NCI-H2107 treated with DMSO at 0.1 percent for 48 hours (cell line): ENCODE measurements at regions not wholly inside any gene's neighbourhood (a gene's known extent, or its start where the extent isn't known, plus 50 kb on each side); places are given as distances from the start of the nearest gene placed in this dataset.
"Not testable (repeated sequence)": the region's sequence is repeated elsewhere in the genome, so short reads cannot be mapped to it uniquely, and the experiment has no call there.

Experiments used
- DNase-seq: peaks from one replicate; lab custom pipeline; 2025; ENCODE audit not compliant: unreplicated experiment; lab: John Stamatoyannopoulos, UW

DNA sequence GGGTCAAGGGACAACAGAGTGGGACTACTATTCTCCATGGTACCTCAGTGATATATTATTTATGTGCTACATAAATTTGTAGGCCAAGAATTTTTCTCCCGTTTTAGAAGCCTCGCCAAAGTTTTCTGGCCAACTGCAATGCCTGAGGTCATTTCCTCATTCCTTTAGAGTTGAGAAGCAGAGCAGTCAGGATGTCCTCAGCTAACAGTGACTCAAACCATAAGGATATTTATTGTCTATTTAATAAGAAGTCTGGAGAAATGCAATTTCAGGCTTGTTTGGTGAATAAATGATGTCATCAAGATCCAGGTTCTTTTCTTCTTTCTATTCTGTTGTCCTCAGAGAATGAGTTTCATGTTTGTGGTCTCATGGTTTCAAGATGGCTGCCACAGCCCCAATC is 91.0 kb downstream of the ADCYAP1 start:
- DNase-seq: no peak

- no peak for DNase-seq
Observed at GRCh38 chr18:997499-997898, 92.8 kb downstream of the ADCYAP1 start.

- DNase-seq: no peak
Observed at GRCh38 chr18:998936-999335, 94.3 kb downstream of the ADCYAP1 start.

GRCh38 chr18:1002653-1003178 is 98.0 kb downstream of the ADCYAP1 start:
- no peak for DNase-seq

DNA sequence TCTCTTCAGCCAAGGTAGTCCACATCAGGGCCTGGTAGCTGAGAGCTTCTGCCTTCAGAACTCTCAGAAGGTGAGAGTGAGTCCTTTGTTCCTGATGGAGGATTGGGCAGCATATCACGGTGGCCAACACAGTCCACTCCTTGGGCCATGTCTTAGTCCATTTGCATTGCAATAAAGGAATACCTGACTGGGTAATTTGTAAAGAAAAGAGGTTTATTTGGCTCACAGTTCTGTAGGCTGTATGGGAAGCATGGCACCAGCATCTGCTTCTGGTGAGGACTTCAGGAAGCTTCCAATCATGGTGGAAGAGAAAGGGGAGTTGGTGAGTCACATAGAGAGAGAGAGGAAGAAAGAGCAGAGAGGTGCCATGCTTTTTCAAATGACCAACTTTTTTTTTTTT is 98.8 kb downstream of the ADCYAP1 start:
- DNase-seq: no peak

DNA sequence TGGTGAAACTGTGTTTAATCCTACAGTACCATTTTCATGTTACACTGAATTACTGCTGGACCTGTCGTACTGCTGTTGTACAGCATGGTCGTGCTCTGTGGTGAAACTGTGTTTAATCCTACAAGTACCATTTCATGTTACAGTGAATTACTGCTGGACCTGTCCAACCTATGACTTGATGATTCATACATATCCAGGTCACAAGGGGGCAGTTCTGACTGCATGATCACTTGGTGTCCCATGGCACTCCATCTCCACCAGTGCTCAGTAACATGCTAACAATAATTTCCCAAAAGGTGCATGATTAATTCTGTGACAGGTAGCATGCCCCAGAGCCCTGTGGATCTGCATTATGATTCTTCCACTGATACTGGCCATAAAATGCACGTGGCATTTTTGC is 101.6 kb downstream of the ADCYAP1 start:
- DNase-seq: no peak

DNA sequence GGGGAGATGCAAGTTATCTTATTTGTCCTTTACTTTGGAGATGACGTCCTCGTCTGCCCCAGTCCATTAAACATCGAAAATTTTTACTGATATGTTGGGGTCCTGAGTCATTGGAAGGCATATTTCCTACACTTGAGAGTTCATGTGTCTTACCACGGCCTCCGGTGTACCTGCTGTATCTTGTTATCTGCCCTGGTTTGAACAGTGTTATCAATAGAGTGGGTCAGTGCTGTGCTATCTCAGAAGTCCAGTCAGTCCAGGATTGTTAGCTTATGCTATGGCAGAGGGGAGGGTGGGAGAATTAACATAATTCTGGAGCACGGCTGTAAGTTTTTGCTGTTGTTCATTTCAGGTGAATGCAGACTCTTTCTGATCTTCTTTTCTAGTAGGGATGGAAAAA is 102.3 kb downstream of the ADCYAP1 start:
- no peak for DNase-seq

DNA sequence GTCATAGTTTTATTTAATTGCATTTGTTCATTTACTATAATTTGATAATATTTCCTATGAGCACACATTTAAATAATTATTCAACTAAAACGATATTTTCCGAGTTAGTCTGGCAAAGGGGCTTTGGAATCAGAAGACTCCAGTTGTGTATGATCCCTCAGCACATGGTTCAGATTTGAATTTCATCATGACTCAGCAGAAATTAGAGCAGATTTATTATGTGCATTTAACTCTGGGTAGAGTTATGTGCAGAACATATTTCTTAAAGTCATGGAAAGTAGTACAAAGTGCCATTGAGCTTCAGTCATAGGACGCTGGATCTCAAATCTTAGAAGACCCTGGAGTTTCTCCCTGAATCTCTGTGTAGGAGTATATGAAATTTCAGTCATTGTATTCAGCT is 106.7 kb downstream of the ADCYAP1 start:
- no peak for DNase-seq

DNA sequence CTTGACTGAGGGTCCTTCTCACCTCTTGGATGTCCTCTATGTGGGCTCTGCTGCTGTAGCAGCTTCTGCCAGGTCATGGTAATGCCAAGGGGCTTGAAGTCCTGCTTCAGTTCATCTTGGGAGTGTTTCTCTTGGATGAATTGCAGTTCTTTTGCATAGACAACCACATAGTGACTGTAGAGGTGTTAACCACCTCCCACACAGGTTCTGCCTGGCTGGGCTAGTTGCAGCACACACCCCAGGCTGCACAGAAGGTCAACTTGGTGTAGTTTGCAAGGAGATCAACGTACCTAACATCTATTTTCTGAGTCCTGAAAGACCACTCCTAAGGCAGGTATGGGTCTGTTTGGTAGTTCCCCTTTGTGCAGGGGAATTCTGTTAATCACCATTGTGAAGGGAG is 108.1 kb downstream of the ADCYAP1 start:
- no peak for DNase-seq

DNA sequence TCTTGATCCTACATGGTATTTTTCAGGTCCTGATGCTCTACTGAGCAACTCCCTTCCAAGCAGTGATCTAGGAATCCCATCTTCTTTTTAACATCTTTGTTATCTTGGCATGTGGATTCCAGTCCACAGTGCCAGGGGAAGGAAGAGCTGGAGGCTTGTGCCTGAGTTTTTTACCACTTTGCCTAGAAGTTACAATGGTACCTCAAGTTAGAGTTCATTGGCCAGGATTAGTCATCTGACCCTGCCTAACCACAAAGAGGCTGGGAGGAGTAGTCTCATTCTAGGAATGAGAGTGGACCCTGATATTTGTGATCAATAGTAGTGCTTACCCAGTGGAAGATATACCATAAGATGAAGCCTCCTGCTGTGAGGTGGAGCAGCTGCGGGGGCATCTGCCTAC is 109.3 kb downstream of the ADCYAP1 start:
- DNase-seq: no peak

DNA sequence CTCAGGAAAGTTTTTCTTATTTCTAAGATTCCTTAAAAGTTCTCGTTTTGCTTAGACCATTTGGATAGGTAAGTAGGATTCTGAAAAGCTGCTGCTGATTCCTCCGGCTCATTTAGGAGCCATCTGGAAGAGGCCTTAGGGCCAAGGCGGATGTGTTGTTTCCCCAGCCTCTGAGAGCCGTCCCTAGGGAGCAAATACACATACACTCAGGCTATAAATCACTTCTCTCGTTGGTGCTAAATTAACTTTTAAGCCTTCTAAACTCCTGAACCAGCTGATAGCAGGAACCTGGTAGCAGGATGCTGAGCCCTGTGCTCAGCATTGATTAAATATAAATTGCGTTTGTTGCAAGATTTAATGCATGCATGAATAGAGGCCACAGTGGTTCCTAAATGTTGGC is 109.8 kb downstream of the ADCYAP1 start:
- peak; percentile 23 for DNase-seq

- DNase-seq: no peak
Observed at GRCh38 chr18:1014951-1015624, 110.4 kb downstream of the ADCYAP1 start.

GRCh38 chr18:1015777-1016176 is 111.1 kb downstream of the ADCYAP1 start:
- DNase-seq: no peak

- no peak for DNase-seq
Observed at GRCh38 chr18:1017227-1018058, 112.8 kb downstream of the ADCYAP1 start.

DNA sequence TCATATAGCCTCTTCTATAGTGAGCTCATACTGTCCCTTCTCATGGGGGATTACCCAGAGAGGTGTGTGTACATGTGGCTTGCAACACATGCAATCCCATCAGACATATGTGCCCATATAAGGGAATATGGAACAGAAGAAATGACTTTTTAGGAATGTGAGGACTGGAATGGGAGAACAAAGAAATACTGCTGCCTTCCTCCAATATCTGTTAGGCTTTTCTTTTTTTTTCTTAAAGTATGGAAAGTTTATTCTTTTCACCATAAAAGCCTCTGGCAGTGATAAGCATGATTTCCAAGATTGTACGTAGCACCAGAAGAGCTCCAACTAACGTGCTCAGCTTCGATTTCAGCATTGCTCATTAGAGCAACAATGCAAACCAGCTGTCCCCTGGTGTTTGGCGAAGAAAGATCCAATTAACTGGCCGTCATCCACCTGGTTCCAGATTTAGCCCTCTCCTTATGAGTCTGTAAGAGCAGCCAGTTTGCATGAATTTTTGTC is 113.6 kb downstream of the ADCYAP1 start:
- peak; percentile 30 for DNase-seq

GRCh38 chr18:1019191-1019590 is 114.5 kb downstream of the ADCYAP1 start:
- no peak for DNase-seq

DNA sequence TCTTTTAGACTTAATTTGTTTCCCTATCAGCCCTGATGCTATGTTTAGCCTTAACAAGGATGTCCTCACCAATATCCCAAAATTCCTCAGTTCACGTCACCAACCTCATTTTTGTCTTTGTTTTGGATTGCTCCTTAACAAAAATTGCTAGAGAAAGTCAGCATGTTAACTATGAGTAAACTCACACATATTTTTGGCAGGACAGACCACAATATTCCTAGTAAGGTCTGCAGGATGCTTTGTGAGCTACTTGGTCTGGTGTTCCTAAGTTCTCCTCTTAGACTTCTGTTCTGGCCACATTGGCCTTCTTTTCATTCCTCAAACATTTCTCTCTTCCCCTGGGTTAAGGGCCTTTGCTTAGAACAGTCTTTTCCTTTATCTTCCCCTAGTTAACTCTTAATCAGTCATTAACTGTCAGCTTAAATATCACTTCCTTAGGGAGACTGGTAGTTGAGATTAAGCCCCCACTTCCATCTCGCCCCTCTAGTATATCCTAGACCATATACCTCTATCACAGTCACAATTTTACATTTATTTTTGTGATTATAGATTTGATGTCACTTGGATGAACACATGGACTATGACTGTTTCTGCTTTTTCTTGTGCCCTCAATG is 116.2 kb downstream of the ADCYAP1 start:
- no peak for DNase-seq

GRCh38 chr18:1026930-1027329 is 122.3 kb downstream of the ADCYAP1 start:
- DNase-seq: no peak

DNA sequence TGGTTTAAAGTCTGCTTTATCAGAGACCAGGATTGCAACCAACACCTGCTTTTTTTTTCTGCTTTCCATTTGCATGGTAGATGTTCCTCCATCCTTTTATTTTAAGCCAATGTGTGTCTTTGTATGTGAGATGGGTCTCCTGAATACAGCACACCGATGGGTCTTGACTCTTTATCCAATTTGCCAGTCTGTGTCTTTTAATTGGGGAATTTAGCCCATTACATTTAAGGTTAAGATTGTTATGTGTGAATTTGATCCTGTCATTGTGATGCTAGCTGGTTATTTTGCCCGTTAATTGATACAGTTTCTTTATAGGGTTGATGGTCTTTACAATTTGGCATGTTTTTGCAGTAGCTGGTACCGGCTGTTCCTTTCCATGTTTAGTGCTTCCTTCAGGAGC is 128.4 kb downstream of the ADCYAP1 start:
- not testable (repeated sequence) for DNase-seq

DNA sequence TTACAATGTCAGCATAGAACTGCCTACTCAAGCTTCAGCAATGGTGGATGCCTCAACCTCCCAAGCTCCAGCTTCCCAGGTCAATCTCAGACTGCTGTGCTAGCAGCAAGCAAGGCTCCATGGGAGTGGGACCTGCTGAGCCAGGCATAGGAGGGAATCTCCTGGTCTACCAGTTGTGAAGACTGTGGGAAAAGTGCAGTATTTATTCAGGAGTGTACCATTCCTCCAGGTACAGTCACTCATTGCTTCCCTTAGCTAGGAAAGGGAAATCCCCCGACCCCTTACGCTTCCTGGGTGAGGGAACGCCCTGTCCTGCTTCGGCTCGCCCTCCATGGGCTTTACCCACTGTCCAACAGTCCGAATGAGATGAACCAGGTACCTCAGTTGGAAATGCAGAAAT is 130.3 kb downstream of the ADCYAP1 start:
- no peak for DNase-seq

GRCh38 chr18:1036926-1037325 is 132.3 kb downstream of the ADCYAP1 start:
- no peak for DNase-seq

DNA sequence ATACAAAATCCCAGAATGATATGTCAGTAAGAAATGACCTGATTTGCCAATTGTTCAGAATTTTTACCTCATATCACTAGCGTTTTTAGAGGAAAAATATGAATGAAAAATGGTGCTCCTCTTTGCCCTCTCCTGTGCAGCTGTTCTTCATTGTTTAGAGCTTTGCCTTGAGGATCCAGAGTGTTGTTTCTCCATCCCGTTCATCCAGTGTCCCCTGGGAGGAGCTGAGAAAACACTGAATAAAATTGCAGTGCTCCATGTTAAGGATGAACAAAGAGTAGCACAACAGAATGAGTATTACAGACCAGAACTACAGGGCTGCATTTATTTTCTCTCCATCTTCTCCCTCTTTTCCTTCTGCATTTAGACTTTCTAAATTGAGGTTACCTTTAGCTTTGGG is 133.1 kb downstream of the ADCYAP1 start:
- no peak for DNase-seq
